ENCODE measurements at regions not wholly inside any gene's neighbourhood (a gene's known extent, or its start where the extent isn't known, plus 50 kb on each side); places are given as distances from the start of the nearest gene placed in this dataset.

GRCh38 chr11:37422511-37422910 lies 824.5 kb upstream of the RAG2 start:
- Histone ChIP-seq H3K27me3 (no peaks in the 10 kb centered on the region), H3K27ac (no peak overlapping the region), H3K4me3 (ENCODE audit: low read depth in 1 of 2, low read length in 1 of 2) (no peak overlapping the region), H3K9me3 (no peaks in the 10 kb centered on the region), H3K36me3 (no peaks in the 10 kb centered on the region), H3K4me1 (ENCODE audit: control insufficient read depth in 1 of 2, insufficient read depth in 1 of 2, low read depth in 1 of 2, low read length in 1 of 2) (no peaks in the 10 kb centered on the region)
- no peak for TF ChIP-seq CTCF (IDR thresholded peaks at IDR 0.05)

GRCh38 chr11:37411289-37411688 lies 813.3 kb upstream of the RAG2 start:
- Histone ChIP-seq H3K27ac (no peak overlapping the region), H3K36me3 (no peaks in the 10 kb centered on the region), H3K4me1 (ENCODE audit: control insufficient read depth in 1 of 2, insufficient read depth in 1 of 2, low read depth in 1 of 2, low read length in 1 of 2) (no peaks in the 10 kb centered on the region), H3K9me3 (no peaks in the 10 kb centered on the region), H3K27me3 (no peaks in the 10 kb centered on the region), H3K4me3 (ENCODE audit: low read depth in 1 of 2, low read length in 1 of 2) (no peak overlapping the region)
- TF ChIP-seq CTCF (IDR thresholded peaks at IDR 0.05): no peak

GRCh38 chr11:37409124-37409523 lies 811.1 kb upstream of the RAG2 start:
- no peaks in the 10 kb centered on the region for H3K27me3 ChIP-seq
- no peaks in the 10 kb centered on the region for H3K36me3 ChIP-seq
- TF ChIP-seq CTCF (IDR thresholded peaks at IDR 0.05): no peak
- no peaks in the 10 kb centered on the region for H3K4me1 ChIP-seq (ENCODE audit: control insufficient read depth in 1 of 2, insufficient read depth in 1 of 2, low read depth in 1 of 2, low read length in 1 of 2)
- no peaks in the 10 kb centered on the region for H3K9me3 ChIP-seq
- H3K4me3 ChIP-seq (ENCODE audit: low read depth in 1 of 2, low read length in 1 of 2): no peak overlapping the region
- no peak overlapping the region for H3K27ac ChIP-seq

GRCh38 chr11:37407461-37407860 lies 809.4 kb upstream of the RAG2 start:
- no peaks in the 10 kb centered on the region for H3K36me3 ChIP-seq
- TF ChIP-seq CTCF (IDR thresholded peaks at IDR 0.05): no peak

GRCh38 chr11:37406651-37407050 lies 808.6 kb upstream of the RAG2 start:
- Histone ChIP-seq H3K27ac (no peak overlapping the region), H3K4me1 (ENCODE audit: control insufficient read depth in 1 of 2, insufficient read depth in 1 of 2, low read depth in 1 of 2, low read length in 1 of 2) (no peaks in the 10 kb centered on the region), H3K4me3 (ENCODE audit: low read depth in 1 of 2, low read length in 1 of 2) (no peak overlapping the region), H3K36me3 (no peaks in the 10 kb centered on the region), H3K27me3 (no peaks in the 10 kb centered on the region), H3K9me3 (no peaks in the 10 kb centered on the region)
- no peak for TF ChIP-seq CTCF (IDR thresholded peaks at IDR 0.05)

More at GRCh38 chr11:37407461-37407860, 809.4 kb upstream of the RAG2 start:
- Histone ChIP-seq H3K9me3 (no peaks in the 10 kb centered on the region), H3K27ac (no peak overlapping the region), H3K4me3 (ENCODE audit: low read depth in 1 of 2, low read length in 1 of 2) (no peak overlapping the region), H3K4me1 (ENCODE audit: control insufficient read depth in 1 of 2, insufficient read depth in 1 of 2, low read depth in 1 of 2, low read length in 1 of 2) (no peaks in the 10 kb centered on the region), H3K27me3 (no peaks in the 10 kb centered on the region)

- Histone ChIP-seq H3K4me3 (ENCODE audit: low read depth in 1 of 2, low read length in 1 of 2) (no peak overlapping the region), H3K36me3 (no peaks in the 10 kb centered on the region), H3K27ac (no peak overlapping the region), H3K9me3 (no peaks in the 10 kb centered on the region), H3K27me3 (no peaks in the 10 kb centered on the region), H3K4me1 (ENCODE audit: control insufficient read depth in 1 of 2, insufficient read depth in 1 of 2, low read depth in 1 of 2, low read length in 1 of 2) (no peaks in the 10 kb centered on the region)
- no peak for TF ChIP-seq CTCF (IDR thresholded peaks at IDR 0.05)
Measured at GRCh38 chr11:37404231-37404630, 806.2 kb upstream of the RAG2 start.

Data from neutrophil (primary cell).